Uterus (tissue), 3 donors: ENCODE measurements at regions not wholly inside any gene's neighbourhood (a gene's known extent, or its start where the extent isn't known, plus 50 kb on each side); places are given as distances from the start of the nearest gene placed in this dataset.

ENCODE experiments used
- DNase-seq, 2 donors: peaks; one replicate each; pipeline ENCODE4 v3.0.0-alpha.2; 2019 to 2020
- H3K27ac ChIP-seq, 2 donors: fragments of 200-600 bp; sonication (generic); 1 replicate in 1 of 2; 2 replicates in 1 of 2; pipeline ENCODE4 v1.5.1; 2016 to 2018
- H3K27me3 ChIP-seq, 2 donors: fragments of 200-600 bp; sonication (generic); one replicate each; pipeline ENCODE4 v1.5.1; 2018 to 2019; ENCODE audit warnings: control low read depth in 1 of 2
- H3K36me3 ChIP-seq, 2 donors: fragments of 200-600 bp; sonication (generic); one replicate each; pipeline ENCODE4 v1.5.1; 2019; ENCODE audit warnings: control low read depth in 1 of 2
- H3K4me1 ChIP-seq, 2 donors: fragments of 200-600 bp; sonication (generic); one replicate each; pipeline ENCODE4 v1.5.1; 2018 to 2019; ENCODE audit warnings: control low read depth in 1 of 2
- H3K4me3 ChIP-seq, 2 donors: fragments of 200-600 bp; sonication (generic); 1 replicate in 1 of 2; 2 replicates in 1 of 2; pipeline ENCODE4 v1.5.1; 2018 to 2019; ENCODE audit warnings: mild to moderate bottlenecking in 1 of 2
- H3K9me3 ChIP-seq, 2 donors: fragments of 200-600 bp; sonication (generic); one replicate each; pipeline ENCODE4 v1.5.1; 2019; ENCODE audit warnings: control low read depth in 1 of 2
- POLR2A ChIP-seq, 2 donors: fragments of 450-650 bp; IDR thresholded peaks; one replicate each; pipeline ENCODE4 v1.6.1; 2016; ENCODE audit warnings: antibody characterized with exemption in 2 of 2, mild to moderate bottlenecking in 1 of 2, moderate library complexity in 1 of 2
- intact Hi-C: fragments of 100-400 bp; cut with DNase I; formaldehyde crosslinking; loops from one replicate; pipeline ENCODE4 v1.15.1; 2023; ENCODE audit warnings: low total_unique reads
- TF ChIP-seq, protein P1 (sequence below), 4 experiments: fragments of 200-600 bp in 2 of 4; fragments of 450-650 bp in 2 of 4; sonication (generic) in 2 of 4; IDR thresholded peaks; one replicate each; pipeline ENCODE4 v1.5.1; 2016 to 2019; ENCODE audit warnings: antibody characterized with exemption in 4 of 4, mild to moderate bottlenecking in 2 of 4, moderate library complexity in 1 of 4
- donor health status: DM: yes; HTN: yes; CAD: no.

DNA sequence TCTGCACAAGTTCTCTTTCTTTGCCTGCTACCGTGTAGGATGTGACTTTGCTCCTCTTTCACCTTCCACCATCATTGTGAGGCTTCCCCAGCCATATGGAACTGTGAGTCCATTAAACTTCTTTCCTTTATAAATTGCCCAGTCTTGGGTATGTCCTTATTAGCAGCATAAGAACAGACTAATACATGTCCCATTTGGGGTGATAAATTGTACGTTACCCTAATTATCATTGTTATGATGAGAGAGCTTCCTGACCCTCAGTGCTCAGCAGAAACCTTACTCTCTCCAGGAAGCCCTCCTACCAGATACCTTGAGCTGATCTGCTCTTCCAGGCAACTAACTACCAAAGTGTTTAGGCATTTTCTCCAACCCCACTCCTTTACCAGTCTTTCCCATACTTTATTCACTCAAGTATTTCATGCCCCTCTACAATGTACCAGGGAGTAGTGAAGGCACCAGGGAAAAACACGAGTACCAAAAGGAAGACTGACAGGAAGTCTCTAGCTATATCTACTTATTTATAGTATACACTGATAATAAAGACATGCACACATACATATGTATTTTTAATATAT is 196.2 kb downstream of the MYCN start:
- H3K4me1 ChIP-seq, result no peaks in the 10 kb centered on the region
- no peaks in the 10 kb centered on the region for H3K9me3 ChIP-seq
- no peaks in the 10 kb centered on the region for H3K27me3 ChIP-seq
- DNase-seq, result no peak
- H3K27ac ChIP-seq, result no peak overlapping the region
- intact Hi-C loops, result no loop called here
- TF ChIP-seq, protein P1, sequence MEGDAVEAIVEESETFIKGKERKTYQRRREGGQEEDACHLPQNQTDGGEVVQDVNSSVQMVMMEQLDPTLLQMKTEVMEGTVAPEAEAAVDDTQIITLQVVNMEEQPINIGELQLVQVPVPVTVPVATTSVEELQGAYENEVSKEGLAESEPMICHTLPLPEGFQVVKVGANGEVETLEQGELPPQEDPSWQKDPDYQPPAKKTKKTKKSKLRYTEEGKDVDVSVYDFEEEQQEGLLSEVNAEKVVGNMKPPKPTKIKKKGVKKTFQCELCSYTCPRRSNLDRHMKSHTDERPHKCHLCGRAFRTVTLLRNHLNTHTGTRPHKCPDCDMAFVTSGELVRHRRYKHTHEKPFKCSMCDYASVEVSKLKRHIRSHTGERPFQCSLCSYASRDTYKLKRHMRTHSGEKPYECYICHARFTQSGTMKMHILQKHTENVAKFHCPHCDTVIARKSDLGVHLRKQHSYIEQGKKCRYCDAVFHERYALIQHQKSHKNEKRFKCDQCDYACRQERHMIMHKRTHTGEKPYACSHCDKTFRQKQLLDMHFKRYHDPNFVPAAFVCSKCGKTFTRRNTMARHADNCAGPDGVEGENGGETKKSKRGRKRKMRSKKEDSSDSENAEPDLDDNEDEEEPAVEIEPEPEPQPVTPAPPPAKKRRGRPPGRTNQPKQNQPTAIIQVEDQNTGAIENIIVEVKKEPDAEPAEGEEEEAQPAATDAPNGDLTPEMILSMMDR (IDR thresholded peaks at IDR 0.05), result no peak
- no peak for TF ChIP-seq POLR2A (IDR thresholded peaks at IDR 0.05)
- H3K4me3 ChIP-seq, result no peak overlapping the region
- no peaks in the 10 kb centered on the region for H3K36me3 ChIP-seq

DNA sequence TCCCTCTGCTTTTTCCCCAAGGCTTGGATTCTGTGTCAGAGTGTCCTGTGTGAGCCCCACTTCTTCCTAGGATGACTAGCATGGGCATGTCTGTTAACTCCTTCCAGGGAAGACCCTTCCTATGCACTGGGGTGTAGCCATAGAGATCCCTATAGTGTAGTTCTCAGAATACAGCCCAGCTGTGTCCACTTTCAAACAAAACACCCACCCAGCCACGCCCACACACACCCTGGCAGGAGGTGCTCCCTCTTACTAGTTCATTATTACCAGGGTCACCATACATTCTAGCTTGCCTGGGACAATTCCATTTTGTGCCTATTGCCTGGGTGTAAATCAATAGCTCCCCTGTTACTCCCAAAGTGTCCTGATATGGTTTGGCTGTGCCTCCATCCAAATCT is 195.6 kb downstream of the MYCN start:
- TF ChIP-seq, protein P1 (IDR thresholded peaks at IDR 0.05), result no peak
- no peak for TF ChIP-seq POLR2A (IDR thresholded peaks at IDR 0.05)
- H3K27ac ChIP-seq, result no peak overlapping the region
- H3K4me3 ChIP-seq, result no peak overlapping the region
- intact Hi-C loops, result no loop called here
- H3K4me1 ChIP-seq, result no peaks in the 10 kb centered on the region
- no peaks in the 10 kb centered on the region for H3K27me3 ChIP-seq
- no peaks in the 10 kb centered on the region for H3K36me3 ChIP-seq
- no peaks in the 10 kb centered on the region for H3K9me3 ChIP-seq
- DNase-seq, result no peak

DNA sequence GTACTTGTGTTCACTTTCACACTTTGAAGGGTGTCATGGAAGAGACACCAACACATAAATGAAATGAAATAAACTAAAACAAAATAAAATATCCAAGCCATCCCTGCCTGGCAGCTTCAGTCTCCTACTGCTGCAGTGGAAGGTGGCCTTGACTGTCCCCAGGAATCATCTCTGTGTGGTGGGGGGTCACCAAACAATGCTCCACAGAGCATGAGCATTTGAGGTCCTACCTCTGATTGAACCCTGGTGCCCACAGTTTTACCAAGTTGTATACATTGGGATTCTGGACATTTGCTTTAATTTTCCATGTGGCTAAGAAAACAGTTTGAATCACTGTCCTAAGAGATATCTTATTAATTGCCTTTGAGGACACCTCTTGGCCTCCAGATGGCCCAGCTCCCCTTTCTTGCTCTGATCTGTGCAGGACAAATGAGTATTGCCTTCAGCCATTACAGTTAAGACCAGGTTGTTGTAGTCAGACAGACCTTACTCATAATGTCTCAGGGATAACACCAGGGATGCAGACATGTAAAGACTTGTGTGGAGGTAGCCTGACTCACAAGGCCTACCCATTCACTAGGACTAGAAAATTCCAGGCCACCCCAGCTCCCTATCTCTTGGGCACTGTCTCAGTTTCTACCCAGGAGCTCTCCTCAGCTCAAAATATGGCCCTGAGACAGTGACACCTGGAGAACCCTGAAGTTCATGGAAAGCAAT is 195.0 kb downstream of the MYCN start:
- Histone ChIP-seq H3K27ac (no peak overlapping the region), H3K4me3 (no peak overlapping the region), H3K4me1 (no peaks in the 10 kb centered on the region), H3K36me3 (no peaks in the 10 kb centered on the region), H3K9me3 (no peaks in the 10 kb centered on the region), H3K27me3 (no peaks in the 10 kb centered on the region)
- TF ChIP-seq, protein P1 (IDR thresholded peaks at IDR 0.05), result no peak
- no peak for TF ChIP-seq POLR2A (IDR thresholded peaks at IDR 0.05)
- intact Hi-C loops, result no loop called here
- DNase-seq, result no peak

DNA sequence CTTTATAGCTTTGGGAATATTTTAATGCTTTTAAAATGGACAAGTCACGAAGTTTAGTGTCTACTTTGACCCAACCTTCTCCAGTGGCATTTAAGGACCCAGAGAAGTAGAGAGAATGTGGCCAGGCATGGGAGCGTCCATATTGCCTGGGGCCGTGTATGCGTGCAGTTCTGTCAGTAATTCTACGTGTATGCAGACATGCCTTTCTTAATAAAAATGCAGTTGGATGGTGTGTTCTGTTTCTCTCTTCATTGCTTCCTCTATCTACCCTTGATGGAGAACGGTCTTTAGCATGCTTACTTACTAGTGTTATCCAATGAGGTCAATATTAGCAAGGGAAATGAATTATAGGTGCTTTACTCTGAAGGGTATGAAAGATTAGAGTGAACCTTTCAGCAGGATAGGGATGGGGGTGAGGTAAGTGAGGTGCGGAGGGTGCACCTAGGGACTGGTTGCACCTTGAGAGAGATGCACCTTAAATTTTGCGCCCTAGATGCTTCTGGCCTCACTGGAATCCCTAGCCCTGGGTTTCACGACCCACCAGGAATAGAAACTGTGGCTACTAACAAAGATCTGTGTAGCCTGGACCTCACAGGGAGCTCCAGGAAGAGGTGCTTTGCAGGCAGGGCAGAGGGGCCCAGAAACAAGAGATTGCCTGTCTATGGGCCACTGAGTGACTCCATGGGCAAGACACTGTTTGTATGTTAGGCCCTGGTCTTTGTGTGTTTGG is 194.3 kb downstream of the MYCN start:
- DNase-seq, result no peak
- no peaks in the 10 kb centered on the region for H3K27me3 ChIP-seq
- TF ChIP-seq POLR2A (IDR thresholded peaks at IDR 0.05), result no peak
- TF ChIP-seq, protein P1 (IDR thresholded peaks at IDR 0.05), result no peak
- no peaks in the 10 kb centered on the region for H3K9me3 ChIP-seq
- H3K36me3 ChIP-seq, result no peaks in the 10 kb centered on the region
- H3K4me1 ChIP-seq, result no peaks in the 10 kb centered on the region
- intact Hi-C loops, result no loop called here
- no peak overlapping the region for H3K27ac ChIP-seq
- no peak overlapping the region for H3K4me3 ChIP-seq

DNA sequence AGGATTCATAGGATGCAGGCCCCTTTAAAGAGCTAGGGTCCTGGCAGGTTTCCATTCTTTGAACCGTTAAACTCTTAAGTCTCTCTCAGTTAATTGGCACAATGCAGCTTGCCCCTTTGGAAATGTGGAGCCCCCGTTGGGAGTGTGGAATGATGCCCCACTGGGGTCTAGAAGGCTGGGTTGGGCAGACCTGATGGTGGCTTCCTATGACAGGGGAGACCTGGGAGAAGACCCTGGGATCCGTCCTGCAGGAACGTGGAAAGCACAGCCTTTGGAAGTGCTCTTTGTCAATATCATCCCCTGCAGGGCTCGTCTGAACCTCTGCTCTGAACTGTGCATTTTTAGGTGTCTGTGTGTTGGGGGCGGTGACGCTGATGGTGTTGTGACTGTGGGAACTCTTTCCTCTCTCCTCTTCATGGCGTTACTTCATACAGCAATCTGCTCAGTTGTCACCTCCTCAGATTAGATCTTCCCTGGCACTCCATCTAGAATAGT is 190.6 kb downstream of the MYCN start:
- DNase-seq, result no peak
- Histone ChIP-seq H3K36me3 (no peaks in the 10 kb centered on the region), H3K9me3 (no peaks in the 10 kb centered on the region), H3K27ac (no peak overlapping the region), H3K27me3 (no peaks in the 10 kb centered on the region), H3K4me1 (no peaks in the 10 kb centered on the region), H3K4me3 (no peak overlapping the region)
- TF ChIP-seq POLR2A (IDR thresholded peaks at IDR 0.05), result no peak
- TF ChIP-seq, protein P1 (IDR thresholded peaks at IDR 0.05), result no peak
- intact Hi-C loops, result no loop called here
